SK-N-SH (cell line): ENCODE measurements at regions not wholly inside any gene's neighbourhood (a gene's known extent, or its start where the extent isn't known, plus 50 kb on each side); places are given as distances from the start of the nearest gene placed in this dataset.

Source experiments
- CTCF ChIA-PET: fragments of 300-600, 350-600 bp; formaldehyde crosslinking; extraction: SDS; loops from one replicate; lab custom pipeline; 2021; lab: Yijun Ruan, JAX
- POLR2A ChIA-PET: fragments of 350-600 bp; sonication (Branson Sonifier 250); formaldehyde crosslinking; extraction: SDS; loops from one replicate; lab custom pipeline; 2020; ENCODE audit warnings: antibody characterized with exemption, inconsistent platforms; lab: Yijun Ruan, JAX
- DNase-seq: peaks from one replicate; pipeline ENCODE4 v3.0.0; 2012
- H2AFZ ChIP-seq: fragments of 200-600 bp; sonication (generic); 2 replicates; pipeline ENCODE4 v1.8.1; 2016; ENCODE audit warnings: antibody characterized with exemption, mild to moderate bottlenecking, low read depth
- H3F3A ChIP-seq: fragments of 200-600 bp; sonication (generic); replicated peaks from 2 replicates; pipeline ENCODE3; 2016; ENCODE audit warnings: antibody characterized with exemption, mild to moderate bottlenecking; ENCODE audit not compliant: insufficient read depth
- H3K27ac ChIP-seq, 2 experiments: fragments of 200-500 bp in 1 of 2; fragments of 200-600 bp in 1 of 2; sonication (Bioruptor generic) in 1 of 2; sonication (generic), shearing (Covaris generic) in 1 of 2; 2 replicates each; pipeline versions ENCODE4 v1.5.1 to v1.6.1; 2014 to 2016; ENCODE audit warnings: low read depth in 2 of 2, inconsistent platforms in 1 of 2, low read length in 1 of 2, mild to moderate bottlenecking in 1 of 2, mixed read lengths in 1 of 2
- H3K27me3 ChIP-seq: fragments of 200-600 bp; sonication (generic), shearing (Covaris generic); 2 replicates; pipeline ENCODE4 v1.6.1; 2016; ENCODE audit warnings: mixed run types; ENCODE audit not compliant: insufficient read depth
- H3K36me3 ChIP-seq, 2 experiments: fragments of 200-500 bp in 1 of 2; fragments of 200-600 bp in 1 of 2; sonication (Bioruptor generic) in 1 of 2; sonication (generic) in 1 of 2; replicated peaks in 1 of 2; 2 replicates each; pipeline versions ENCODE3 to v1.5.1; 2014 to 2016; ENCODE audit warnings: low read length in 1 of 2, mild to moderate bottlenecking in 1 of 2; ENCODE audit not compliant: insufficient read depth in 2 of 2, control insufficient read depth in 1 of 2
- H3K4me1 ChIP-seq, 2 experiments: fragments of 200-500 bp in 1 of 2; fragments of 200-600 bp in 1 of 2; sonication (Bioruptor generic) in 1 of 2; sonication (generic), shearing (Covaris generic) in 1 of 2; 2 replicates each; pipeline versions ENCODE4 v1.5.1 to v1.6.1; 2014 to 2016; ENCODE audit warnings: low read depth in 1 of 2, low read length in 1 of 2, mixed run types in 1 of 2; ENCODE audit not compliant: insufficient read depth in 2 of 2, control insufficient read depth in 1 of 2
- H3K4me2 ChIP-seq: fragments of 200-600 bp; sonication (generic), shearing (Covaris generic); 2 replicates; pipeline ENCODE4 v1.6.1; 2017; ENCODE audit warnings: mixed run types
- H3K4me3 ChIP-seq, 2 experiments: fragments of 200-500 bp in 1 of 2; fragments of 200-600 bp in 1 of 2; sonication (Bioruptor generic) in 1 of 2; sonication (generic), shearing (Covaris generic) in 1 of 2; 2 replicates each; pipeline versions ENCODE4 v1.5.1 to v1.8.1; 2014 to 2016; ENCODE audit warnings: low read depth in 2 of 2, inconsistent platforms in 1 of 2, low read length in 1 of 2, mild to moderate bottlenecking in 1 of 2, mixed read lengths in 1 of 2, moderate library complexity in 1 of 2
- H3K79me2 ChIP-seq: fragments of 200-600 bp; sonication (generic); 2 replicates; pipeline ENCODE4 v1.8.1; 2017; ENCODE audit warnings: mild to moderate bottlenecking; ENCODE audit not compliant: insufficient read depth
- H3K9ac ChIP-seq: fragments of 200-600 bp; sonication (generic); 2 replicates; pipeline ENCODE4 v1.6.1; 2017; ENCODE audit warnings: mixed run types
- H3K9me2 ChIP-seq: fragments of 200-600 bp; sonication (generic); 2 replicates; pipeline ENCODE4 v1.6.1; 2017; ENCODE audit warnings: mixed run types
- H3K9me3 ChIP-seq: fragments of 200-600 bp; sonication (generic); 2 replicates; pipeline ENCODE4 v1.6.1; 2017; ENCODE audit warnings: mixed run types, mild to moderate bottlenecking, moderate library complexity
- H4K20me1 ChIP-seq: fragments of 200-600 bp; sonication (generic); 2 replicates; pipeline ENCODE4 v1.6.1; 2017; ENCODE audit warnings: mild to moderate bottlenecking, mixed run types; ENCODE audit not compliant: insufficient read depth
- ELF1 ChIP-seq: IDR thresholded peaks from 2 replicates; pipeline ENCODE4 v1.4.0; 2012
- EP300 ChIP-seq, 2 experiments: IDR thresholded peaks; 2 replicates each; pipeline versions ENCODE4 v1.4.0 to v1.6.1; 2012; ENCODE audit warnings: borderline replicate concordance in 1 of 2, low read depth in 1 of 2, low read length in 1 of 2
- EZH2phosphoT487 ChIP-seq: fragments of 200-600 bp; sonication (generic); IDR thresholded peaks from 2 replicates; pipeline ENCODE4 v1.6.1; 2017; ENCODE audit warnings: low read depth, mixed run types, mild to moderate bottlenecking, antibody characterized with exemption, moderate library complexity, borderline replicate concordance
- FOXJ3 ChIP-seq: sonication (generic); formaldehyde crosslinking; IDR thresholded peaks from 2 replicates; pipeline ENCODE4 v1.5.1; 2020; ENCODE audit warnings: mild to moderate bottlenecking, missing genetic modification reagents
- IRF3 ChIP-seq: fragments of 150-350 bp; IDR thresholded peaks from 2 replicates; pipeline ENCODE4 v1.6.1; 2016; ENCODE audit warnings: mild to moderate bottlenecking, low read depth, low read length
- NFIC ChIP-seq: IDR thresholded peaks from 2 replicates; pipeline ENCODE4 v1.4.0; 2012; ENCODE audit warnings: borderline replicate concordance
- PBX3 ChIP-seq: IDR thresholded peaks from 2 replicates; pipeline ENCODE4; 2012
- POLR2AphosphoS5 ChIP-seq: IDR thresholded peaks from 2 replicates; pipeline ENCODE4 v1.6.1; 2012; ENCODE audit warnings: low read depth, low read length
- RFX5 ChIP-seq: IDR thresholded peaks from 2 replicates; pipeline ENCODE4 v1.6.1; 2012; ENCODE audit warnings: mild to moderate bottlenecking, improper control_type of control experiment, low read length
- RXRA ChIP-seq: IDR thresholded peaks from 2 replicates; pipeline ENCODE4 v1.4.0; 2012; ENCODE audit warnings: low read depth, mild to moderate bottlenecking, borderline replicate concordance
- SIN3A ChIP-seq: IDR thresholded peaks from 2 replicates; pipeline ENCODE4 v1.6.1; 2012; ENCODE audit warnings: low read depth, mild to moderate bottlenecking, low read length, moderate library complexity, borderline replicate concordance
- SMC3 ChIP-seq: IDR thresholded peaks from 2 replicates; pipeline ENCODE4 v1.6.1; 2012; ENCODE audit warnings: low read depth, low read length, improper control_type of control experiment
- TAF1 ChIP-seq: IDR thresholded peaks from 2 replicates; pipeline ENCODE4 v1.6.1; 2012; ENCODE audit warnings: low read depth, mild to moderate bottlenecking, low read length, moderate library complexity, borderline replicate concordance
- TCF12 ChIP-seq: IDR thresholded peaks from 2 replicates; pipeline ENCODE4 v1.4.0; 2012
- TEAD4 ChIP-seq: IDR thresholded peaks from 2 replicates; pipeline ENCODE4 v1.4.0; 2012; ENCODE audit warnings: mild to moderate bottlenecking, borderline replicate concordance; ENCODE audit not compliant: insufficient read depth
- USF1 ChIP-seq: IDR thresholded peaks from 2 replicates; pipeline ENCODE4 v1.4.0; 2012; ENCODE audit warnings: low read depth, borderline replicate concordance
- USF2 ChIP-seq: fragments of 150-350 bp; IDR thresholded peaks from 2 replicates; pipeline ENCODE4 v1.6.1; 2017; ENCODE audit warnings: antibody characterized with exemption, low read length, low read depth, borderline replicate concordance
- YY1 ChIP-seq: IDR thresholded peaks from 2 replicates; pipeline ENCODE4 v1.4.0; 2012; ENCODE audit warnings: low read depth, mild to moderate bottlenecking
- WGBS: methylation state at CpG from one replicate; pipeline ENCODE4 v1.1.6; 2017; ENCODE audit warnings: low lambda C conversion rate; 5-methylcytosine and 5-hydroxymethylcytosine counted together

- Histone ChIP-seq H3K4me2 (no peak overlapping the region), H3K9ac (no peak overlapping the region), H3K4me1 (no peaks in the 10 kb centered on the region), H3K4me3 (no peak overlapping the region), H3K27ac (no peak overlapping the region), H3K9me3 (no peaks in the 10 kb centered on the region), H4K20me1 (no peaks in the 10 kb centered on the region), H3K27me3 (no peaks in the 10 kb centered on the region), H3F3A (no peaks in the 10 kb centered on the region), H3K36me3 (no peaks in the 10 kb centered on the region), H2AFZ (no peak overlapping the region), H3K9me2 (no peaks in the 10 kb centered on the region), H3K79me2 (no peaks in the 10 kb centered on the region)
- no peak for TF ChIP-seq USF2
- no peak for TF ChIP-seq NFIC
- TF ChIP-seq SIN3A, result no peak
- ChIA-PET CTCF (no interaction called here), POLR2A (no interaction called here)
- 10% methylated on average over 2 of the region's 2 CpGs for WGBS
- no peak for DNase-seq
These were observed 1003.6 kb downstream of the CDH9 start for GRCh38 chr5:26034813-26035212.

- no peaks in the 10 kb centered on the region for H3K9me3 ChIP-seq
- WGBS, result 3% methylated on average over 3 of the region's 3 CpGs
- no peak overlapping the region for H3K4me3 ChIP-seq
- DNase-seq, result no peak
- H3K4me2 ChIP-seq, result no peak overlapping the region
- no peak overlapping the region for H3K9ac ChIP-seq
- no peaks in the 10 kb centered on the region for H4K20me1 ChIP-seq
- ChIA-PET CTCF (no interaction called here), POLR2A (no interaction called here)
- H3K79me2 ChIP-seq, result no peaks in the 10 kb centered on the region
- TF ChIP-seq RXRA, result no peak
- TF ChIP-seq SIN3A, result no peak
- no peak for TF ChIP-seq TCF12
- TF ChIP-seq RFX5, result no peak
- no peak for TF ChIP-seq SMC3
- no peaks in the 10 kb centered on the region for H3K27me3 ChIP-seq
- H3K9me2 ChIP-seq, result no peaks in the 10 kb centered on the region
- H2AFZ ChIP-seq, result no peak overlapping the region
- H3F3A ChIP-seq, result no peaks in the 10 kb centered on the region
- H3K36me3 ChIP-seq, result no peaks in the 10 kb centered on the region
- H3K4me1 ChIP-seq, result no peaks in the 10 kb centered on the region
- no peak overlapping the region for H3K27ac ChIP-seq
These were observed 1006.9 kb downstream of the CDH9 start for GRCh38 chr5:26031481-26031880.

- no peaks in the 10 kb centered on the region for H3K36me3 ChIP-seq
- TF ChIP-seq USF2, result no peak
- no peak for TF ChIP-seq YY1
- no peak for TF ChIP-seq RFX5
- no peak for TF ChIP-seq TAF1
- no peak for TF ChIP-seq SMC3
- TF ChIP-seq EP300 (IDR thresholded peaks at IDR 0.05; ENCODE audit: borderline replicate concordance in 1 of 2, low read depth in 1 of 2, low read length in 1 of 2), result no peak
- no peak for TF ChIP-seq EZH2phosphoT487
- no peak for TF ChIP-seq FOXJ3 (CRISPR knock-in tag)
- TF ChIP-seq TCF12, result no peak
- no peak for TF ChIP-seq PBX3
- no peak for TF ChIP-seq TEAD4
- no peak for TF ChIP-seq IRF3
- no peak for TF ChIP-seq POLR2AphosphoS5
- TF ChIP-seq USF1, result no peak
- no peak for TF ChIP-seq ELF1
These were observed 1012.3 kb downstream of the CDH9 start for GRCh38 chr5:26026044-26026443.

More at GRCh38 chr5:26026044-26026443, 1012.3 kb downstream of the CDH9 start:
- no peaks in the 10 kb centered on the region for H3K9me2 ChIP-seq
- WGBS, result 6% methylated on average over 4 of the region's 4 CpGs
- H3K4me3 ChIP-seq, result no peak overlapping the region
- H3K79me2 ChIP-seq, result no peaks in the 10 kb centered on the region
- H3K9ac ChIP-seq, result no peak overlapping the region
- no peaks in the 10 kb centered on the region for H4K20me1 ChIP-seq
- H3K27ac ChIP-seq, result no peak overlapping the region
- CTCF ChIA-PET, result no interaction called here
- no peaks in the 10 kb centered on the region for H3K27me3 ChIP-seq
- no peaks in the 10 kb centered on the region for H3K9me3 ChIP-seq
- POLR2A ChIA-PET, result no interaction called here
- no peaks in the 10 kb centered on the region for H3K4me1 ChIP-seq
- H2AFZ ChIP-seq, result no peak overlapping the region
- no peak for DNase-seq
- no peak overlapping the region for H3K4me2 ChIP-seq
- no peaks in the 10 kb centered on the region for H3F3A ChIP-seq
